NCI-H345 treated with DMSO at 0.1 percent for 48 hours (cell line): ENCODE measurements at regions not wholly inside any gene's neighbourhood (a gene's known extent, or its start where the extent isn't known, plus 50 kb on each side); places are given as distances from the start of the nearest gene placed in this dataset.
"Not testable (repeated sequence)": the region's sequence is repeated elsewhere in the genome, so short reads cannot be mapped to it uniquely, and the experiment has no call there.

ENCODE experiments used
- DNase-seq: peaks from one replicate; lab custom pipeline; 2025; ENCODE audit not compliant: unreplicated experiment; lab: John Stamatoyannopoulos, UW

- DNase-seq: not testable (repeated sequence)
Measured at GRCh38 chr6:134791243-134791843, 158.6 kb downstream of the ALDH8A1 start.

DNA sequence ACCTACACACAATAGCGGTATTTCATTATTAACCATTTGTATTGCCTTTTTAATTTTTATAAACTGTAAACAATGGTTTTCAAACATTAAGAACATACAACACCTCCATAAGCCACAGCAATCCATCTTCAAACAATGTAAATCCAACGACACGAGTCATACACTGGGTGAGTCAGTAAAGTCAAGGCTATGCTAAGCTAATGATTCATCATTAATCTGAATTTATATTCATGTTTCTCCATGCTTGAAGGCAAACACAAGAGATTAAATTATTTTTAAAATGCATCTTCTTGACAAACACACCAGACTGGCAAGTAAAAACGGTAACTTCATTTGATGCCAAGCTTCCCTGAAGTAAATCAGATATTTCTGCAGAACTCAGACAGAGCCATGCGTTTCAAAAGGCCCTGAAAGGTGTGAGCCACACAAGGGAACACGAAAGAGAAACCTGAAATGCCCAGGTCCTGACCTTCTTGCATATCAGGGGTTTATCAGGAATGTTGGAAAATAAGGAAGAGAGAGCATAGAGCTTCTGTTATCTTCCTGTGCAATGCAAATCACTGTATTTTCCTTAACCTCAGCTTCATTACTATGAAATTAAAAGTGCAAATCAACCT, 162.5 kb downstream of the ALDH8A1 start:
- no peak for DNase-seq

DNA sequence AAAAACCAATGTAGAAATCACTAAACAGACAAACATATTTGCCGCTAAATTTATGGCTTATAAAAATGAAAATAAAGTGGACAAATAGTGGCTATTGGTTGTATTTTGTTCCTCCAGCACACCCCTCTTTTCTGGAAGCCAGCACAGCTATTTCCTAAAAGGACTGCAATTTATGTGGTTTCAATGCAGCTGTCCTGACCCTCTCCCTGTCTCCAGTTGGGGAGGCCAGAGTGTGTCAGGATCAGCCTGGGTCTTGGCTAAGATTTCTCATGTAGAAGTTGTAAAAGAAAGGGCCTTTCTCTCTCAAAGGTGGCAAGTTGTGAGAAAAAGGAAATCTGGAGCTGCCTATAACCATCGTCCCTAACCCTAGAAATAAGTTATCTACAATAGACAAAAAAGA, 165.6 kb downstream of the ALDH8A1 start:
- no peak for DNase-seq

DNA sequence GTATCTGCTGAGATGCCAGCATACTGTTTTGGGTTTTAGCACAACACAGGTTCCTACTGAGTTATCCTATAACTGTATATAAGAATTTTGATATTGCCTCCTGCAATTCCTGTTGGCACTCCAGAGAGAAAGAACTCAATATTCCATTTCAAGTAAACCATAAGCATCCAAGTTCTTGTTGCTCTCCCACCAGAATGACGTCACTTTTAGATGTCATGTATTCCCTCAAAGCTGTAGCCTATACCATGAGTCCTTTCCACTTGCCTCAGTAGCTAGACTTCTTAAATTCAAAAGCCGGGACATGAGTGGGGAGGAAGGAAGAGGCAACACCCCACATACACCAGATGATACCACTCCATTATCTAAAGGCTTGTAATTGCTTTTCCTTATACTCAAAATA, 171.5 kb downstream of the ALDH8A1 start:
- no peak for DNase-seq

DNA sequence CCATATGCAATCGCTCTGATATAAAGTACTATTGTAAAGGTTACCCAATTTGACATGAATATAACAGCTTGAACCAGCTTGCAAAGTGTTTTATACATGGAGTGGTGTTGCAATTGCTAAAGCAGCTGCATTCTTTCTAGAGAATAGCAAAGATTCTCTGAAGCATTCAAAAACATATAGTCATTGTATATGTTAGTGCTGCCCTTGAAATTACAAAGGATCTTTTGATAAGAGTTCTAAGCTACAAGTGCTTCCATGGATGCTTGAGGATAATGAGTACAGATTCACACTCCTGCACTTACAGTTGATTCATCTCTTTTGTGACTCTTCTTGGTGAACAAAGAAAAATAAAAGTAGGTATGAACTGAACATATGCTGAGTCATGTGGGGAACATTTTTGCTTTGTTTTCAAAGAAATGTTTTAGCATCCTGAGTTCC, 175.7 kb downstream of the ALDH8A1 start:
- DNase-seq: peak; percentile 28

DNA sequence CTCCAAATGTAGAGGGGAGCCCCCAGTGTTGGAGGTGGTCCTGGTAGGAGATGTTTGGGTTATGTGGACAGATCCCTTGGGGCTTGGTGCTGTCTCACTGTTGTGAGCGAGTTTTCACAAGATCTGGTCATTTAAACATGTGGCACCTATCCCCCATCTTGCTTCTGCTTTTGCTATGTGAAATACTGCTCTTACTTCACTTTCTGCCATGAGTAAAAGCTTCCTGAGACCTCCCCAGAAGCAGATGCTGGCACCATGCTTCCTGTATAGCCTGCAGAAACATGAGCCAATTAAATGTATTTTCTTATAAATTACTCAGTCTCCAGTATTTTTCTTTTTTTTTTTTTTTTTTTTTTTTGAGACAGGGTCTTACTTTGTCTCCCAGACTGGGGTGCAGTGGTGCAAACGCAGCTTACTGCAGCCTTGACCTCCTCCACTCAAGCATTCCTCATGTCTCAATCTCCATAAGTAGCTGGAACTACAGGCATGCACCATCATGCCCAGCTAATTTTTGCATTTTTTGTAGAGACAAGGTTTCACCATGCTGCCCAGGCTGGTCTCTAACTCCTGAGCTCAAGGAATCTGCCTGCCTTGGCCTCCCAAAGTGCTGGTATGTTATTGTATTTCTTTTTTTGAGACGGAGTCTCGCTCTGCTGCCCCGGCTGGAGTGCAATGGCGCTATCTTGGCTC, 177.1 kb downstream of the ALDH8A1 start:
- no peak for DNase-seq

GRCh38 chr6:134768931-134769330, 181.0 kb downstream of the ALDH8A1 start:
- no peak for DNase-seq

DNA sequence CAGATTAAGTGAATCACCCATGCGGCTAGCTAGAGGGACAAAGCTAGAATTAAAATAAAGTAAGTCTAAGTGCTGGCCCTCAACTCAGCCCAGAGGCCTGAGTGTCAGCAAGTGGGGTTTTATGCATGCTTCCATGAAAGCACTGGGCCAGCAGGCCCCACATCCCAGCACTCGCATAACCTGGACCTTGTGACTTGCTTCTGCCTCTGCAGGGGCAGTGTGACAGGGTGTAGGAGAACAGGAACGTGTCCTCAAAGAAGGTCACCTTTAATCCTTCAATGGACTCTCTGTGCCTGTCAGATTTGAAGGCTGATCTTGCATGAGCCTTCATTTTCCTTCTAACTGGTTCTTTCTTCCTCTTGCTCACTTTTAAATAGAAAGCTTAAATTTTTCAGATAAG, 183.4 kb downstream of the ALDH8A1 start:
- DNase-seq: no peak

GRCh38 chr6:134764741-134765140, 185.2 kb downstream of the ALDH8A1 start:
- DNase-seq: no peak

GRCh38 chr6:134763575-134763974, 186.3 kb downstream of the ALDH8A1 start:
- not testable (repeated sequence) for DNase-seq

- no peak for DNase-seq
Measured at GRCh38 chr6:134758621-134759020, 191.3 kb downstream of the ALDH8A1 start.

- DNase-seq: no peak
Measured at GRCh38 chr6:134757911-134758361, 192.0 kb downstream of the ALDH8A1 start.

- DNase-seq: no peak
Measured at GRCh38 chr6:134756374-134757025, 193.4 kb downstream of the ALDH8A1 start.

DNA sequence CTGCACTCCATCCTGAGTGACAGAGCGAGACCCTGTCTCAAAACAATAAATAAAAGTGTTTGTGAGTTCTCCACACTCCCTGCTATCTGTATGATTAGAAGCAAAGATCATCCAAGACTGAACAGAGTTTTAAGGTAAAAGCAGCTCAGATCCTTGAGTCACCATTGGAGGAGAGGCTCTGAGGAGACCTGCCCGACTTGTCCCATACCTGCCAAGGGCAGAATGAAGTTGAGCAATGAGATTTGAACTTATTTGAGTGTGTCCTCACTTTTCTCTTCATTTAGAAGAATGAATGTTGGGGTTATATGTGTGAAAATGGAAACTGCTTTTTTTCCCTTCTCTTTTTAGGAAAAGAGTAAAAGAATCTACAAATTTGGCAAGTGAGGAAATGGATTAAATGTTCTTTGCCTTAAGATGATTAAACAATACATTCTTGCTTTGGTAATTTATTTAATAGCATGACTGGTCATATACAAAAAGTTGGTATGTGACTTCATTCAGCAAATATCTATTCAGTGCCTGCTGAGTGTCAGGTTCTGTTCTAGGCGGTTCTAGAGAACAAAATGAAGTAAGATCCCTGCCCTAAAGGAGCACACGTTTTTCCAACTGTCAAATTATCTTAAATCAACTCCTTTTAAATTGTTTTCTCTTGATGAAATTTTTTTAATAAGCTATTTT, 195.7 kb downstream of the ALDH8A1 start:
- no peak for DNase-seq

- no peak for DNase-seq
Measured at GRCh38 chr6:134753001-134753400, 196.9 kb downstream of the ALDH8A1 start.

DNA sequence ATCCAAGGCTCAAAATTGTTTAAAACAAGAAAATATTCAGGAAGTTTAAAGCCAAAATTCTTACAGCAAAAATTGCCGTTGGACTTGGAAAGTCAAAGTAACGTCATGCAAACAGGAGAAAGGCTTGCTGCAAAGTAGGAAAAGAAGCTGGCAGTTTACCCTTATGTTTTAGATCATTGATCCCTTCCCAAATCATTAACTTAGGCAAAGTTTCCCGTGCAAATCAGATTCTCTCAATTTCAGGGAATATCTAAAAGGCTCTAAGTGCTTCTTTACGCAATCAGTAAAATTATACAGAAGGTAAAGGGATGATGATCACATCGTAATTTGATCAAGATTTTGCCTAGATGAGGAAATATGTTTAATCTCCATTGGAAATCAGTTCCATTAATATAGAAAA, 197.5 kb downstream of the ALDH8A1 start:
- no peak for DNase-seq

DNA sequence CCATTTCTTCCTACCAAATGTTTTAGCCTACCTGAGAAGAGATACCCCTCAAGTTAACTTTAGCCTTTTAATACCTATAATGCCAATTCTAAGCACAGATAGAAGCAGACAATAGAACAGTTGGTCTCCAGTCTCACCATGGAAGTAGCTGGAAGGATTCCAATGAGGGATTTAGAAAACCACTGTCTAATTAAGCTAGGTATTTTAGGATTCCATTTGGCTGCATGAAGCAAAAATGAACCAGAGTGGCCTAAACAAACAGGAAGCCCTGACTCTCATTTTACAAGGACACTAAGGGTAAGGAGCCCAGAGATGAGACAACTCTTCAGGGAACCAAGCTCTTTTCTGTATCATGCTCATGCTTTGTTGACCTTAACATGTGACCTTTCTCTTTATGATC, 199.2 kb downstream of the ALDH8A1 start:
- no peak for DNase-seq

DNA sequence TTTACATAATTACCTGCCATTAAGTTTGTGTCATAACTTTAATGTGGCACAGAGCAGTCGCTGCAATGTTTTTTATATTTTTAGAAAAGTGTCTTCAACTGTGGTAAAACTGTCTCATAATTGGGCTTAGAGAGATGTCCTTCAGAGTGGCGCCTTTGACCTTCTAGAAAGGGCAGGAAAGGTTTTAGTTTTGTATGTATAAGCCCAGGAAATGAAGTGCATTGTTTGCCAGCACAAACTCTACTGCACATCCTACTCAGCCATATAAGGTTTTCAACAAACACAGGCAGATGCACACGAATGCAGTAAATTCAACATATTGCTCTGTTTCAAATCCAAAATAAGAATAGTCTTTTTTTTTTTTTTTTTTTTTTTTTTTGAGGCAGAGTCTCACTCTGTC, 201.4 kb downstream of the ALDH8A1 start:
- DNase-seq: no peak

GRCh38 chr6:134747197-134747596, 202.7 kb downstream of the ALDH8A1 start:
- DNase-seq: not testable (repeated sequence)

- DNase-seq: no peak
Measured at GRCh38 chr6:134746140-134746539, 203.8 kb downstream of the ALDH8A1 start.

GRCh38 chr6:134745192-134745591, 204.7 kb downstream of the ALDH8A1 start:
- DNase-seq: not testable (repeated sequence)
